ENCODE measurements at regions not wholly inside any gene's neighbourhood (a gene's known extent, or its start where the extent isn't known, plus 50 kb on each side); places are given as distances from the start of the nearest gene placed in this dataset.

DNA sequence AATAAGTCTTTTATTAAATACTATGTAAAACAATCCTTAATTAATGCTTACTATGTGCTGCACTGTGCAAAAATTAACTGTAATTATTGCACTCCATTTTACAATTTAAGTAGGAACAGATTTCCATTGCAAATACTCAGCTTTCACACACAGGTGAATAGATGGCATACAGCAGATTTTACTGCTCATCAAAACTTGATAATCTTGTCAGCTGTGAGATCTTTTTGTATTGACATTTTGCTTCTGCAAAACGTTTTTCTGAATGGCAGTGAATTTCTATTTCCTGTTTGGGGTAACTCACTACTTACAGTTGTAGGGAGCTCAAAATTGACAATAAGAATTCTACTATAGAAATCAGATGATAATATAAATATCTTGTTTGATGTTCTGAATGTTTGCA lies 220.0 kb upstream of the MAGI2 start:
- TF ChIP-seq BHLHE40 (IDR thresholded peaks at IDR 0.05; ENCODE audit: borderline replicate concordance in 1 of 2, low read depth in 2 of 2, low read length in 1 of 2) (no peak), HSF1 (IDR thresholded peaks at IDR 0.05; ENCODE audit: low read depth, low read length) (no peak)
- Histone ChIP-seq H3K9ac (ENCODE audit: control insufficient read depth, insufficient read depth, low read length) (no peak overlapping the region), H3K4me3 (no peak overlapping the region), H3K4me1 (ENCODE audit: control insufficient read depth, insufficient read depth, low read length) (no peaks in the 10 kb centered on the region), H3K36me3 (ENCODE audit: control insufficient read depth in 2 of 2, insufficient read depth in 2 of 2, low read length in 1 of 2) (no peaks in the 10 kb centered on the region), H3K4me2 (ENCODE audit: control insufficient read depth, insufficient read depth) (no peak overlapping the region), H3K9me3 (replicated peaks; ENCODE audit: control insufficient read depth, insufficient read depth, low read length) (no peaks in the 10 kb centered on the region), H4K20me1 (ENCODE audit: control insufficient read depth, insufficient read depth) (no peaks in the 10 kb centered on the region), H3K27ac (ENCODE audit: control insufficient read depth, insufficient read depth) (no peak overlapping the region), H3K79me2 (ENCODE audit: control insufficient read depth, insufficient read depth, low read length) (no peaks in the 10 kb centered on the region), H2AFZ (ENCODE audit: control insufficient read depth, low read depth, low read length) (no peak overlapping the region), H3K27me3 (replicated peaks in 1 of 2; ENCODE audit: control insufficient read depth in 2 of 2, insufficient read depth in 2 of 2, low read length in 1 of 2) (no peaks in the 10 kb centered on the region)
- ATAC-seq (no peak), FAIRE-seq (no peak), DNase-seq (ENCODE audit: low read depth, low spot score) (no peak)
- POLR2A ChIA-PET, result no interaction called here
- in situ Hi-C loops (cut with MboI), result no loop called here
- SMC1A ChIA-PET (ENCODE audit: uncharacterized antibody, unreplicated experiment), result no interaction called here
- CTCF ChIA-PET, result interaction anchor here (1.0 to 1.3 kb wide), 2 partner anchors 9 to 19 kb away, joined by 3 to 4 read pairs; no protein-coding TSS in a partner anchor
- no TSS peak for BruUV-seq (replicated peaks)
- intact Hi-C loops (cut with micrococcal nuclease; ENCODE audit: unreplicated experiment), result no loop called here
- 0% methylated on average over 1 of the region's 1 CpG for WGBS (ENCODE audit: insufficient coverage, insufficient replicate concordance, low lambda C conversion rate, missing lambda C conversion rate)
- RAD21 ChIA-PET (ENCODE audit: unreplicated experiment), result no interaction called here

DNA sequence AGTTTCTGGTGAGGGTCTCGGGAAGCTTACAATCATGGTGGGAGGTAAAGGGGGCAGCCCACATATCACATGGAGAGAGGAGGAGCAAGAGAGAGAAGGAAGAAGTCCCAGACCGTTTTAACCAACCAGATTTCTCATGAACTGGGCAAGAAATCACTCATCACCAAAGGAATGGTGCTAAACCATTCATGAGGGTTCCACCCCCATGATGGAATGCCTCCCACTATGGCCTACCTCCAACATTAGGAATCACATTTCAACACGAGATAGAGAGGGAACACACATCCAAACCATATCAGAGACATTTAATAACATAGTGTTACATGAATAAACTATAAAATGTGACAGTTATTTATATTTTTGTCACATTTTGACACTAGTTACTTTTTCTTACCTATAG lies 214.8 kb upstream of the MAGI2 start:
- intact Hi-C loops (cut with micrococcal nuclease; ENCODE audit: unreplicated experiment), result no loop called here
- POLR2A ChIA-PET, result no interaction called here
- H3K36me3 ChIP-seq (ENCODE audit: control insufficient read depth in 2 of 2, insufficient read depth in 2 of 2, low read length in 1 of 2), result no peaks in the 10 kb centered on the region
- TF ChIP-seq, protein P1, sequence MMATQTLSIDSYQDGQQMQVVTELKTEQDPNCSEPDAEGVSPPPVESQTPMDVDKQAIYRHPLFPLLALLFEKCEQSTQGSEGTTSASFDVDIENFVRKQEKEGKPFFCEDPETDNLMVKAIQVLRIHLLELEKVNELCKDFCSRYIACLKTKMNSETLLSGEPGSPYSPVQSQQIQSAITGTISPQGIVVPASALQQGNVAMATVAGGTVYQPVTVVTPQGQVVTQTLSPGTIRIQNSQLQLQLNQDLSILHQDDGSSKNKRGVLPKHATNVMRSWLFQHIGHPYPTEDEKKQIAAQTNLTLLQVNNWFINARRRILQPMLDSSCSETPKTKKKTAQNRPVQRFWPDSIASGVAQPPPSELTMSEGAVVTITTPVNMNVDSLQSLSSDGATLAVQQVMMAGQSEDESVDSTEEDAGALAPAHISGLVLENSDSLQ (IDR thresholded peaks at IDR 0.05), result no peak
- no peak for TF ChIP-seq NFIC (IDR thresholded peaks at IDR 0.05; ENCODE audit: low read depth, low read length)
- no peak for TF ChIP-seq PML (IDR thresholded peaks at IDR 0.05; ENCODE audit: low read length)
- TF ChIP-seq SREBF2 (IDR thresholded peaks at IDR 0.05; ENCODE audit: low read length), result no peak
- H3K9me3 ChIP-seq (replicated peaks; ENCODE audit: control insufficient read depth, insufficient read depth, low read length), result no peaks in the 10 kb centered on the region
- SMC1A ChIA-PET (ENCODE audit: uncharacterized antibody, unreplicated experiment), result no interaction called here
- no peaks in the 10 kb centered on the region for H4K20me1 ChIP-seq (ENCODE audit: control insufficient read depth, insufficient read depth)
- DNase-seq (ENCODE audit: low read depth, low spot score) (no peak), FAIRE-seq (no peak), ATAC-seq (no peak)
- no peak overlapping the region for H3K4me2 ChIP-seq (ENCODE audit: control insufficient read depth, insufficient read depth)
- 0% methylated on average over 3 of the region's 3 CpGs for WGBS (ENCODE audit: insufficient coverage, insufficient replicate concordance, low lambda C conversion rate, missing lambda C conversion rate)
- no peak overlapping the region for H2AFZ ChIP-seq (ENCODE audit: control insufficient read depth, low read depth, low read length)
- H3K4me1 ChIP-seq (ENCODE audit: control insufficient read depth, insufficient read depth, low read length), result no peaks in the 10 kb centered on the region
- H3K79me2 ChIP-seq (ENCODE audit: control insufficient read depth, insufficient read depth, low read length), result no peaks in the 10 kb centered on the region
- CTCF ChIA-PET, result no interaction called here
- no peaks in the 10 kb centered on the region for H3K27me3 ChIP-seq (replicated peaks in 1 of 2; ENCODE audit: control insufficient read depth in 2 of 2, insufficient read depth in 2 of 2, low read length in 1 of 2)
- RAD21 ChIA-PET (ENCODE audit: unreplicated experiment), result no interaction called here
- no TSS peak for BruUV-seq (replicated peaks)
- H3K27ac ChIP-seq (ENCODE audit: control insufficient read depth, insufficient read depth), result no peak overlapping the region
- no peak overlapping the region for H3K4me3 ChIP-seq
- in situ Hi-C loops (cut with MboI), result no loop called here
- H3K9ac ChIP-seq (ENCODE audit: control insufficient read depth, insufficient read depth, low read length), result no peak overlapping the region
